ENCODE measurements at regions not wholly inside any gene's neighbourhood (a gene's known extent, or its start where the extent isn't known, plus 50 kb on each side); places are given as distances from the start of the nearest gene placed in this dataset.

DNA sequence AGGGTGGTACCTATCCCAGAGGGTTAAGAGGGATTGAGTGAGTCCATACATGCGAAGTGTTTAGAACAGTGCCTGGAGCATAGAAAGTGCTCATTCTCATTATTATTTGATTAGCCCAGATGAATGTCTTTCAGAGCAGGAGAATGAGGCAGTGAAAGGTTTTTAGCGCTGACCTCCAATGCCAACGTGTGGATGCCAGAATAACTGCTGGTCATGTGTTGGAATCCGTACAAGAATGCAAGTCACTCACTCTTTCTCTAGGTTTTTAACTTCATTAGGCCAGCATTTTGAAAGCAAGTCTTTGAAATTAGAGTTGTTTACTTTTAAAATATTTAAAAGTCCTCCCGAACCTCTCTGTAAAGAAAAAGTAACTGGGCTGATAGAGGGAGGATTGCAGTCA, 374.2 kb downstream of the EN1 start:
- no peak for DNase-seq (ENCODE audit: low read depth)
- no peak for FAIRE-seq
- TF ChIP-seq, protein P1, sequence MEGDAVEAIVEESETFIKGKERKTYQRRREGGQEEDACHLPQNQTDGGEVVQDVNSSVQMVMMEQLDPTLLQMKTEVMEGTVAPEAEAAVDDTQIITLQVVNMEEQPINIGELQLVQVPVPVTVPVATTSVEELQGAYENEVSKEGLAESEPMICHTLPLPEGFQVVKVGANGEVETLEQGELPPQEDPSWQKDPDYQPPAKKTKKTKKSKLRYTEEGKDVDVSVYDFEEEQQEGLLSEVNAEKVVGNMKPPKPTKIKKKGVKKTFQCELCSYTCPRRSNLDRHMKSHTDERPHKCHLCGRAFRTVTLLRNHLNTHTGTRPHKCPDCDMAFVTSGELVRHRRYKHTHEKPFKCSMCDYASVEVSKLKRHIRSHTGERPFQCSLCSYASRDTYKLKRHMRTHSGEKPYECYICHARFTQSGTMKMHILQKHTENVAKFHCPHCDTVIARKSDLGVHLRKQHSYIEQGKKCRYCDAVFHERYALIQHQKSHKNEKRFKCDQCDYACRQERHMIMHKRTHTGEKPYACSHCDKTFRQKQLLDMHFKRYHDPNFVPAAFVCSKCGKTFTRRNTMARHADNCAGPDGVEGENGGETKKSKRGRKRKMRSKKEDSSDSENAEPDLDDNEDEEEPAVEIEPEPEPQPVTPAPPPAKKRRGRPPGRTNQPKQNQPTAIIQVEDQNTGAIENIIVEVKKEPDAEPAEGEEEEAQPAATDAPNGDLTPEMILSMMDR (IDR thresholded peaks at IDR 0.05; ENCODE audit: insufficient read depth, low read length, severe bottlenecking): no peak
- Histone ChIP-seq H3K27me3 (ENCODE audit: control insufficient read depth, insufficient read depth, low read length) (peaks cover 1% of the 10 kb centered on the region), H3K4me3 (ENCODE audit: low read depth, low read length) (no peak overlapping the region), H3K36me3 (ENCODE audit: control insufficient read depth, insufficient read depth, low read length) (no peaks in the 10 kb centered on the region)

DNA sequence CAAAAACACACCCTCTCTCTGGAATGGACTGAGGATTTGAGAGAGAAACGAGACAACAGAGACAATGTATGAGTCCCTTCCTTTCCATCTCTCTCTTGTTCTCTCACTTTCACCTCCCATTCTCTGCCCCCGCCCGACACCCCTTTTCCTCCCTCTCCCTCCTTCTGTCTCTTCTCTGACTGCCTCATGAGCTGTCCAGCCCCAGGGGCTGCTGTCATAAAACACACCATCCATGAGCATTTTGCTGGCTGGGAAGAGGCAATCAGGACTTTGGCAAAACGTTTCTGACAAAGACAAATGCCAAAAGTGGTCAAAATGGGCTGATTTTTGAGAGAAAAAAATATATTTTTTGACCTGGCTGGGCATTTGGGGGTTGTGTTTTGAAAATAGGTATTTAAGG, 377.2 kb downstream of the EN1 start:
- TF ChIP-seq, protein P1 (IDR thresholded peaks at IDR 0.05; ENCODE audit: insufficient read depth, low read length, severe bottlenecking): no peak
- H3K4me3 ChIP-seq (ENCODE audit: low read depth, low read length): no peak overlapping the region
- peaks cover 1% of the 10 kb centered on the region for H3K27me3 ChIP-seq (ENCODE audit: control insufficient read depth, insufficient read depth, low read length)
- FAIRE-seq: no peak
- DNase-seq (ENCODE audit: low read depth): no peak
- no peaks in the 10 kb centered on the region for H3K36me3 ChIP-seq (ENCODE audit: control insufficient read depth, insufficient read depth, low read length)

DNA sequence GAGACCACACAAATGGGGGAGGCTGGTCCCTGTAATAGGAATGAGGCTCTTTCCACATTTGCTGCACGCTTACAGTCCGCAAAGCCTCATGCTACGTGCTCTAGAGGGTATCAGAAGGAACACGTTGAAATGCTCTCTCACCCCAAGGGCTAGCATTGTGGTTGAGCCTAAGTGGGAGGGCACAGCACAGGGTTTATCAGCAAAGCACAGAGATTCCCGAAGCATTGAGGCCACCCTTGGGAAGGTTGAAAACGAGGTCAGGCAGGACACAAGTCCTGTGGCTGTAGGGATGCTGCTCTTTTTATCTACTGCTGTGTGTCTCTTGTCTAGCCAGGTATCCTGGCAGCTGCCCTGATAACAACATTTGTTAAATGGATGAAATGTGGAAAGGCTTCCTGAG, 378.3 kb downstream of the EN1 start:
- TF ChIP-seq, protein P1 (IDR thresholded peaks at IDR 0.05; ENCODE audit: insufficient read depth, low read length, severe bottlenecking): no peak
- no peak for FAIRE-seq
- Histone ChIP-seq H3K4me3 (ENCODE audit: low read depth, low read length) (no peak overlapping the region), H3K27me3 (ENCODE audit: control insufficient read depth, insufficient read depth, low read length) (peaks cover 1% of the 10 kb centered on the region), H3K36me3 (ENCODE audit: control insufficient read depth, insufficient read depth, low read length) (no peaks in the 10 kb centered on the region)
- DNase-seq (ENCODE audit: low read depth): no peak

DNA sequence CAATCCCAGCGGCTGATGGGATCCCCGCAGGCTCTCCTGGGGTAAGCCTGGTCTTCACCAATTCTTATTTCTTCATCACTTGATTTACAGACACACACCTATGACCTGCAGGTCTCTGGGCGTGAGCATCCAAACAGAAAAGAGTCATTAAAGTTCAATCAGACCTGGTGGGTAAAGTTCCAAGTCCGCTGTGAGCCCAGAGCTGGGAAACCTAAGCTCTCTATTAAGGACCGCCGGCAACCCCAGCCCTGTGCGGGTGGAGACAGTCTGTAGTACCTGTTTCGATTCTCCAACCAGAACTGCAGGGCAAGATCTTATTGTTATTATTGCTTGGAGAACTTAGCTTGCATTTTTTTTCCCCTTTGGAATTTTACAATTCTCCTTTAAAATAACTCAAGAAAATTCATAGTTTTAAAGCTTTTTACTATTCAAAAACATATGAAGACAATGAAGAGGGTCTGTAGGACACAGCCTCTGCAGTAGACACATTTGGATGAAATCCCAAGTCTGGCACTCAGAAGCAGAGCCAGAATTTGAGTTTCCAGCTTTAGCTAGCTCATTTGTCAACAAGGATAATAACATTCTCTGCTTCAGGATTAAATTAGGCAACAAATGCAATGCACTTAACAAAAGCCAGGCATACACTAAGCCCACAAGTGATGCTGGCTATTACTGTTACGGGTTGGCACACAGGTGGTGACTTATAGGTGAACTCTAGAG, 376.4 kb downstream of the INSIG2 start:
- no peak overlapping the region for H3K4me3 ChIP-seq (ENCODE audit: low read depth, low read length)
- DNase-seq (ENCODE audit: low read depth) (no peak), FAIRE-seq (no peak)
- TF ChIP-seq, protein P1 (IDR thresholded peaks at IDR 0.05; ENCODE audit: insufficient read depth, low read length, severe bottlenecking): no peak
- H3K36me3 ChIP-seq (ENCODE audit: control insufficient read depth, insufficient read depth, low read length): no peaks in the 10 kb centered on the region
- peaks cover 1% of the 10 kb centered on the region for H3K27me3 ChIP-seq (ENCODE audit: control insufficient read depth, insufficient read depth, low read length)

DNA sequence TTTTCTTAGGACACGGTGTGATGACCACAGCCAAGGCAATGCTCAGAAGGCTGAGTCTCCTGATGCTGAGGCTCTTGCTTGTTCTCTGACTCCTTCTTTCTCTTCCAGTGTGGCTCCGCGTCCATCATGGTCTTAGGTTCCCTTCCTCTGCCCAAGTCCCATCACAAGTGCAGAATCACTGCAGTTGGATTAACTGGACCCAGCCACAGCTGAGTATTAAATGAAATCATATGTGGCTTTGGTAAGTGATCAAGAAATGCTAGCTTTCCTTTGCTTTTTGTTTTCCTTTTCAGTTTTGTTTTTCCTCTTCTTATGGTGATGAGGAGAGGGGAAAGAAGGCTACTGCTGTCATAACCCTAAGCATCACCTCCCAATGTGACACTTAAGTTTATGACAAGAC, 375.8 kb downstream of the INSIG2 start:
- H3K27me3 ChIP-seq (ENCODE audit: control insufficient read depth, insufficient read depth, low read length): no peaks in the 10 kb centered on the region
- H3K36me3 ChIP-seq (ENCODE audit: control insufficient read depth, insufficient read depth, low read length): no peaks in the 10 kb centered on the region
- TF ChIP-seq, protein P1 (IDR thresholded peaks at IDR 0.05; ENCODE audit: insufficient read depth, low read length, severe bottlenecking): no peak
- DNase-seq (ENCODE audit: low read depth) (no peak), FAIRE-seq (no peak)
- H3K4me3 ChIP-seq (ENCODE audit: low read depth, low read length): no peak overlapping the region

DNA sequence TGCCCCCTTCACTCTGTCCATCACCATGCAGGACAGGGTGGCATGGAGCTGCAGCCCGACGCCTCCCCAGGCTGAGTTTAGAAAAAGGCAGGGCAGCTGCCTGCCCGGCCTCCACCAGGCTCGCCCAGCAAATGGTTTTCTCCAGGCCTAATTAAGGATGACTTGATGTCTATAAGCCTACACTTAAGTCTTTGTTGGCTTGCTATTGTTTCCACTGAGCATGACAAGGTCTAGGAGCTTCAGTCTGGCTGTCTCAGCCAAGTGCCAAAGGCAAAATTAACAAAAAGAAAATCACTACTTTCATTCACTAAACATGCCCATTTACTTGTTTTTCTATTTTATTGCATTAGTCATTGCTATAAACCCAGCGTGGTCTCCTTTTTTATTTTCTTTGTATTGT, 372.2 kb downstream of the INSIG2 start:
- Histone ChIP-seq H3K4me3 (ENCODE audit: low read depth, low read length) (no peak overlapping the region), H3K27me3 (ENCODE audit: control insufficient read depth, insufficient read depth, low read length) (no peaks in the 10 kb centered on the region), H3K36me3 (ENCODE audit: control insufficient read depth, insufficient read depth, low read length) (no peaks in the 10 kb centered on the region)
- TF ChIP-seq, protein P1 (IDR thresholded peaks at IDR 0.05; ENCODE audit: insufficient read depth, low read length, severe bottlenecking): no peak
- FAIRE-seq: no peak
- no peak for DNase-seq (ENCODE audit: low read depth)

Measured in bronchial epithelial cell (primary cell).